IPS DF 6.9 (cell line): ENCODE measurements at regions not wholly inside any gene's neighbourhood (a gene's known extent, or its start where the extent isn't known, plus 50 kb on each side); places are given as distances from the start of the nearest gene placed in this dataset.

ENCODE experiments used
- DNase-seq: peaks from one replicate; pipeline ENCODE4 v3.0.0-alpha.2; 2013; ENCODE audit warnings: low read depth, low spot score
- H3K27ac ChIP-seq: one replicate; pipeline ENCODE4 v1.5.1; 2013; ENCODE audit warnings: low read length, control low read depth
- H3K27me3 ChIP-seq: 2 replicates; pipeline ENCODE4 v1.6.1; 2013; ENCODE audit warnings: mild to moderate bottlenecking, low read length; ENCODE audit not compliant: control insufficient read depth, insufficient read depth
- H3K36me3 ChIP-seq: 2 replicates; pipeline ENCODE4 v1.6.1; 2013; ENCODE audit warnings: low read length; ENCODE audit not compliant: control insufficient read depth, insufficient read depth
- H3K4me1 ChIP-seq: 2 replicates; pipeline ENCODE4 v1.6.1; 2013; ENCODE audit warnings: low read length; ENCODE audit not compliant: control insufficient read depth, insufficient read depth
- H3K4me3 ChIP-seq: 2 replicates; pipeline ENCODE4 v1.5.1; 2013; ENCODE audit warnings: mild to moderate bottlenecking, low read length
- H3K9me3 ChIP-seq: 2 replicates; pipeline ENCODE4 v1.6.1; 2013; ENCODE audit warnings: low read length, inconsistent platforms; ENCODE audit not compliant: control insufficient read depth, insufficient read depth
- WGBS: extraction: QIAGEN DNeasy Blood & Tissue Kit; methylation state at CpG from one replicate; pipeline ENCODE4 v1.1.7; 2013; ENCODE audit warnings: mixed read lengths, missing lambda C conversion rate; ENCODE audit not compliant: insufficient read length, insufficient coverage; 5-methylcytosine and 5-hydroxymethylcytosine counted together

GRCh38 chr11:81039916-81040524 is 1599.2 kb upstream of the TENM4 start:
- Histone ChIP-seq H3K27ac (no peak overlapping the region), H3K36me3 (no peaks in the 10 kb centered on the region), H3K9me3 (no peaks in the 10 kb centered on the region), H3K4me3 (no peak overlapping the region), H3K27me3 (no peaks in the 10 kb centered on the region), H3K4me1 (no peaks in the 10 kb centered on the region)
- DNase-seq = no peak
- WGBS = no CpG with 5 or more reads among the region's 2 CpGs

GRCh38 chr11:81036168-81036870 is 1595.5 kb upstream of the TENM4 start:
- H3K4me3 ChIP-seq = no peak overlapping the region
- H3K36me3 ChIP-seq = no peaks in the 10 kb centered on the region
- no peak for DNase-seq
- H3K4me1 ChIP-seq = no peaks in the 10 kb centered on the region
- no peak overlapping the region for H3K27ac ChIP-seq
- no peaks in the 10 kb centered on the region for H3K9me3 ChIP-seq
- no peaks in the 10 kb centered on the region for H3K27me3 ChIP-seq
- WGBS = no CpG with 5 or more reads among the region's 3 CpGs

- Histone ChIP-seq H3K9me3 (no peaks in the 10 kb centered on the region), H3K36me3 (no peaks in the 10 kb centered on the region), H3K4me1 (no peaks in the 10 kb centered on the region), H3K27me3 (no peaks in the 10 kb centered on the region), H3K27ac (no peak overlapping the region), H3K4me3 (no peak overlapping the region)
- WGBS = no CpG with 5 or more reads among the region's 6 CpGs
- DNase-seq = no peak
These were observed 1593.1 kb upstream of the TENM4 start for GRCh38 chr11:81033779-81034540.

DNA sequence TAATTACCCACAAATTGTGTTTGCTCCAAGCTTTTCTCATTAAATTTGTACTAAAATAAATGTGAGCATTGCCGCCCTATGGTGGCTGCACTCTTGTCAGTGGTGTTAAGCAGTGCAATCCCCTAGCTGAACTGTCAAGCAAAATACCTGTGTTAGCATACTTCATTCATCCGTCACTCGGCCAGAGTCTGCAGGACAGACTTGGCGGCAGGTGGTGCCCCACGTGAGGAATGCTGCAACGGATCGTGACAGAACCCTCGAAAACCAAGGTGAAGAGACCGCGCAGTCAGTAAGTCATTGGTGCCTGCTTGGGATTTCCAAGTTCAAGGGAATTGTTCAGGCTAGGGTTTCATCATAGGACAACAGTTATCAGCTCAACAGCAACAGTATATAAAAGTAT is 1592.1 kb upstream of the TENM4 start:
- Histone ChIP-seq H3K4me3 (no peak overlapping the region), H3K27me3 (no peaks in the 10 kb centered on the region), H3K4me1 (no peaks in the 10 kb centered on the region), H3K9me3 (no peaks in the 10 kb centered on the region), H3K27ac (no peak overlapping the region), H3K36me3 (no peaks in the 10 kb centered on the region)
- WGBS = no CpG with 5 or more reads among the region's 10 CpGs
- DNase-seq = no peak

- Histone ChIP-seq H3K4me1 (no peaks in the 10 kb centered on the region), H3K27ac (no peak overlapping the region), H3K27me3 (no peaks in the 10 kb centered on the region), H3K9me3 (no peaks in the 10 kb centered on the region), H3K4me3 (no peak overlapping the region), H3K36me3 (no peaks in the 10 kb centered on the region)
- no CpG with 5 or more reads among the region's 1 CpG for WGBS
- DNase-seq = no peak
These were observed 1589.4 kb upstream of the TENM4 start for GRCh38 chr11:81030186-81030585.

DNA sequence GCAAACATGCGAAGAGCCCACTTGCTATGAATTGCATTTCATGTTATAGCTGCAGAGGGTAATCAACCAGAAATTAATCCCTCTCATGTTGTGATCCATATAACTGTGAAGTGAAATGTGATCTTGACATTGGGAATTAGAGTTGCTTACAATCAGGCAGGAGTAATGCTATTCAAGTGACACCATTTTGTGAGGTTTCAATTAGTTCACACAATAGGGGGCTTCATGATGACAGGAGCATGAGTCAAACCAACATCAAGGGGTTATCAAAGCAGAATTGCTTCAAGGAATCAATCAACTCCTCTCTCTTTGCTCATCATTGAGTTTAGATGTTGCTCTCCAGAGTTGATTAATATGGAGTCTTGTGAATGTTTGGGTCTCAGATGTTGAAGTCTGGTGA is 1585.2 kb upstream of the TENM4 start:
- H3K4me1 ChIP-seq = no peaks in the 10 kb centered on the region
- H3K36me3 ChIP-seq = no peaks in the 10 kb centered on the region
- DNase-seq = no peak
- no peak overlapping the region for H3K27ac ChIP-seq
- no peaks in the 10 kb centered on the region for H3K27me3 ChIP-seq
- H3K4me3 ChIP-seq = no peak overlapping the region
- H3K9me3 ChIP-seq = no peaks in the 10 kb centered on the region
- WGBS = no CpG with 5 or more reads among the region's 1 CpG

DNA sequence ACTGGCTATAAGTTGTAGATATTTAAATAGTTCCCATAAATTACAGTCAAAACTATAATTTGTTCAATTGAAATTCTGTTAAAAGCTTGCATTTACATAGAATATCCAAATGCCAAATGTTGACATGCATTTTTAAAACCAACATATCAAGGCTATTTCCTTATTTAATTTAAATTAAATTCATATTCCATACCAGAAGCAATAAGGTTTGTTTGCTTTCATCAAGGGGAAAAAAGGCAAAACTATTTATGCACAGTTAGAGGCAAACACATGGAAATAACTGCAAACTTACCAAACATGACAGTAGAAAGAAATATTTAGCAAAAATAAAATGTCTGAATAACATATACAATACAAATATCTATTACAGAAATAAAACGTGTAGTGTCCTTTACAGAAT is 1581.2 kb upstream of the TENM4 start:
- H3K4me3 ChIP-seq = no peak overlapping the region
- H3K36me3 ChIP-seq = no peaks in the 10 kb centered on the region
- no peaks in the 10 kb centered on the region for H3K27me3 ChIP-seq
- H3K9me3 ChIP-seq = no peaks in the 10 kb centered on the region
- WGBS = no CpG with 5 or more reads among the region's 1 CpG
- DNase-seq = no peak
- H3K27ac ChIP-seq = no peak overlapping the region
- H3K4me1 ChIP-seq = no peaks in the 10 kb centered on the region

DNA sequence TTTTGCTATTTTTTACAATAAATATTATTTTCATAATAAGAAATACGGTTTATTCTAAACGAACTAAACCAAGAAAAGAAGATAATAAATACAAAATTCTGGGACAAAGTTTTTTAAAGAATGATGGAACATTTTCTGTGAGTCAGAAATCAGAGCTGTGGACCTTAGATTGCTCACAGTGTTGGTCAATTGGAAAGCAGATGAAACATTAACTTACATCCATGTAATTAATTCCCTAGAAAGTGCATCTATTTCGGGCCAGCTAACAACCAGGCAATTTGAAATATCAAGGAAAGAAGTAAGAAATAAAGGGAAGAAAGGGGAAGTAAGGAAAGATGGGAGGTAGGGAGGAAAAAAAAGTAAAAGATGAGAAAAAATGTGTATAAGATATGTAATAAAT is 1569.8 kb upstream of the TENM4 start:
- WGBS = no CpG with 5 or more reads among the region's 3 CpGs
- Histone ChIP-seq H3K4me3 (no peak overlapping the region), H3K27ac (no peak overlapping the region), H3K9me3 (no peaks in the 10 kb centered on the region), H3K27me3 (no peaks in the 10 kb centered on the region), H3K4me1 (no peaks in the 10 kb centered on the region), H3K36me3 (no peaks in the 10 kb centered on the region)
- DNase-seq = no peak

DNA sequence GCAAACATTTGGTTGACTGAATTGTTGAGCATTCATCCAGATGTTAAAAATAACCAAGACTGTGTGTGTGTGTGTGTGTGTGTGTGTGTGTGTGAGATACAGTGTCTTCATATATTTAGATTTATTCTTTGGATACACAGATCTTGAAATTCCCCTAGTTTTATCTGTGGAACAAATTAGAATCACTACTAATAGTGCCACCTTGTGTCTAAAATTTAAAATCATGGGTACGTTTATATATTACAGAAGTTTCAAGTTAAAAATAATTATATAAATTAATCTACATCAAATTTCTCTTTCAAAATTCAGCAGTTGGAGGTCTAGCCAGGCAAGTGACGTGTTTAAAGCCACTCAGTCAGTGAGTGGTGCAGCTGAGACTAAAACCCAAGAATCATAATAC is 1566.2 kb upstream of the TENM4 start:
- no peaks in the 10 kb centered on the region for H3K4me1 ChIP-seq
- no CpG with 5 or more reads among the region's 2 CpGs for WGBS
- H3K27me3 ChIP-seq = no peaks in the 10 kb centered on the region
- no peak overlapping the region for H3K4me3 ChIP-seq
- H3K36me3 ChIP-seq = no peaks in the 10 kb centered on the region
- H3K27ac ChIP-seq = no peak overlapping the region
- DNase-seq = no peak
- no peaks in the 10 kb centered on the region for H3K9me3 ChIP-seq

DNA sequence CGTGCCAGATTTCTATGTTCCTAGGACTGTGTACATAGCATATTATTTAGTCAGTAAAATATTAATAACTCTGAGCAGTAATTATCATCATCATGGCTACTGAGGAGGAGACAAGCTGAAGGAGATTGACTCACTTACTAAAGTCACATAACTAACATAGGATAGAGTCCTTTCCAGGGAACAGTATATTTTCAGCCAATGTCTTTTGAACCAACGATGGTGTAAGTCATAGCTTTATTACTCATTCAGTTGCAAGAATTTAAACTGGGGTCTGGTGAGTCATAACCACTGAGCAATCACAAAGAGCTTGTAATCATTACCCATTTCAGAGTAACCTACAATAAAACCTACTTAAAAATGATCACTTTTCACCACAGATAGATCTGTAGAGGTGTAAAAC is 1564.8 kb upstream of the TENM4 start:
- Histone ChIP-seq H3K4me3 (no peak overlapping the region), H3K36me3 (no peaks in the 10 kb centered on the region), H3K27ac (no peak overlapping the region), H3K27me3 (no peaks in the 10 kb centered on the region), H3K4me1 (no peaks in the 10 kb centered on the region), H3K9me3 (no peaks in the 10 kb centered on the region)
- WGBS = no CpG with 5 or more reads among the region's 2 CpGs
- no peak for DNase-seq
